NCI-H1048 (cell line): ENCODE measurements at regions not wholly inside any gene's neighbourhood (a gene's known extent, or its start where the extent isn't known, plus 50 kb on each side); places are given as distances from the start of the nearest gene placed in this dataset.
"Not testable (repeated sequence)": the region's sequence is repeated elsewhere in the genome, so short reads cannot be mapped to it uniquely, and the experiment has no call there.

Experiments
- DNase-seq: peaks from one replicate; lab custom pipeline; 2025; lab: John Stamatoyannopoulos, UW

- no peak for DNase-seq
These were observed 152.7 kb upstream of the RUNX1 start for GRCh38 chr21:35201799-35202198.

GRCh38 chr21:35201288-35201687, 152.2 kb upstream of the RUNX1 start:
- no peak for DNase-seq

GRCh38 chr21:35199733-35200015, 150.6 kb upstream of the RUNX1 start:
- DNase-seq, result no peak

- DNase-seq, result no peak
These were observed 150.1 kb upstream of the RUNX1 start for GRCh38 chr21:35198982-35199732.

- no peak for DNase-seq
These were observed 149.5 kb upstream of the RUNX1 start for GRCh38 chr21:35198565-35198964.

GRCh38 chr21:35197992-35198431, 148.9 kb upstream of the RUNX1 start:
- no peak for DNase-seq

- DNase-seq, result no peak
These were observed 148.1 kb upstream of the RUNX1 start for GRCh38 chr21:35197191-35197590.

- DNase-seq, result no peak
These were observed 147.0 kb upstream of the RUNX1 start for GRCh38 chr21:35196128-35196527.

GRCh38 chr21:35195232-35195631, 146.1 kb upstream of the RUNX1 start:
- DNase-seq, result no peak

- DNase-seq, result no peak
These were observed 142.7 kb upstream of the RUNX1 start for GRCh38 chr21:35191754-35192153.

- DNase-seq, result no peak
These were observed 142.0 kb upstream of the RUNX1 start for GRCh38 chr21:35191128-35191527.

- no peak for DNase-seq
These were observed 141.1 kb upstream of the RUNX1 start for GRCh38 chr21:35190201-35190701.

- no peak for DNase-seq
These were observed 140.2 kb upstream of the RUNX1 start for GRCh38 chr21:35189077-35189863.

GRCh38 chr21:35183389-35183788, 134.3 kb upstream of the RUNX1 start:
- not testable (repeated sequence) for DNase-seq

GRCh38 chr21:35179990-35180540, 131.0 kb upstream of the RUNX1 start:
- no peak for DNase-seq

- no peak for DNase-seq
These were observed 129.7 kb upstream of the RUNX1 start for GRCh38 chr21:35178827-35179226.

GRCh38 chr21:35178098-35178497, 129.0 kb upstream of the RUNX1 start:
- DNase-seq, result no peak

- DNase-seq, result no peak
These were observed 123.1 kb upstream of the RUNX1 start for GRCh38 chr21:35172231-35172630.

- DNase-seq, result no peak
These were observed 122.3 kb upstream of the RUNX1 start for GRCh38 chr21:35171385-35171784.

GRCh38 chr21:35170818-35171217, 121.7 kb upstream of the RUNX1 start:
- no peak for DNase-seq

GRCh38 chr21:35170244-35170643, 121.1 kb upstream of the RUNX1 start:
- no peak for DNase-seq

GRCh38 chr21:35169574-35169973, 120.5 kb upstream of the RUNX1 start:
- no peak for DNase-seq

- no peak for DNase-seq
These were observed 119.6 kb upstream of the RUNX1 start for GRCh38 chr21:35168735-35169134.
